Gastroesophageal sphincter (tissue), 4 donors: ENCODE measurements at regions not wholly inside any gene's neighbourhood (a gene's known extent, or its start where the extent isn't known, plus 50 kb on each side); places are given as distances from the start of the nearest gene placed in this dataset.
"Not testable (repeated sequence)": the region's sequence is repeated elsewhere in the genome, so short reads cannot be mapped to it uniquely, and the experiment has no call there.

Experiments used
- ATAC-seq: fragments of 150-250 bp; one replicate; pipeline ENCODE4 v1.9.1; 2016; ENCODE audit warnings: mild to moderate bottlenecking, moderate library complexity
- H3K27ac ChIP-seq, 4 donors: fragments of 200-600 bp; sonication (generic) in 3 of 4; 1 replicate in 3 of 4; 2 replicates in 1 of 4; pipeline ENCODE4 v1.5.1; 2016 to 2019
- H3K27me3 ChIP-seq: fragments of 200-600 bp; sonication (generic); one replicate; pipeline ENCODE4 v1.5.1; 2019
- H3K36me3 ChIP-seq, 2 donors: fragments of 200-600 bp; sonication (generic); one replicate each; pipeline ENCODE4 v1.5.1; 2019; ENCODE audit warnings: control low read depth in 1 of 2
- H3K4me1 ChIP-seq, 3 donors: fragments of 200-600 bp; sonication (generic); 1 replicate in 2 of 3; 2 replicates in 1 of 3; pipeline ENCODE4 v1.5.1; 2016 to 2019; ENCODE audit warnings: control low read depth in 2 of 3
- H3K4me3 ChIP-seq, 2 donors: fragments of 200-600 bp; sonication (generic); one replicate each; pipeline ENCODE4 v1.5.1; 2019; ENCODE audit warnings: mild to moderate bottlenecking in 1 of 2, moderate library complexity in 1 of 2
- H3K9me3 ChIP-seq, 3 donors: fragments of 200-600 bp; sonication (generic); one replicate each; pipeline ENCODE4 v1.5.1; 2017 to 2019; ENCODE audit warnings: control low read depth in 2 of 3
- EP300 ChIP-seq: sonication (generic); formaldehyde crosslinking; IDR thresholded peaks from one replicate; pipeline ENCODE4 v1.6.1; 2017; ENCODE audit warnings: antibody characterized with exemption, mild to moderate bottlenecking
- POLR2A ChIP-seq, 2 donors: fragments of 450-650 bp; IDR thresholded peaks; one replicate each; pipeline ENCODE4 v1.6.1; 2017; ENCODE audit warnings: antibody characterized with exemption in 2 of 2, mild to moderate bottlenecking in 2 of 2, moderate library complexity in 1 of 2
- POLR2AphosphoS5 ChIP-seq: sonication (generic); formaldehyde crosslinking; IDR thresholded peaks from one replicate; pipeline ENCODE4 v1.6.1; 2017; ENCODE audit warnings: antibody characterized with exemption
- WGBS, 2 donors: methylation state at CpG; one replicate each; pipeline ENCODE4 v1.1.5; 2018; ENCODE audit warnings: low coverage in 1 of 2; 5-methylcytosine and 5-hydroxymethylcytosine counted together
- TF ChIP-seq, protein P1 (sequence below), 4 experiments: fragments of 200-600 bp in 2 of 4; fragments of 450-650 bp in 2 of 4; sonication (generic) in 1 of 4; IDR thresholded peaks; one replicate each; pipeline ENCODE4 v1.5.1; 2017 to 2019; ENCODE audit warnings: antibody characterized with exemption in 4 of 4, mild to moderate bottlenecking in 2 of 4, moderate library complexity in 2 of 4

DNA sequence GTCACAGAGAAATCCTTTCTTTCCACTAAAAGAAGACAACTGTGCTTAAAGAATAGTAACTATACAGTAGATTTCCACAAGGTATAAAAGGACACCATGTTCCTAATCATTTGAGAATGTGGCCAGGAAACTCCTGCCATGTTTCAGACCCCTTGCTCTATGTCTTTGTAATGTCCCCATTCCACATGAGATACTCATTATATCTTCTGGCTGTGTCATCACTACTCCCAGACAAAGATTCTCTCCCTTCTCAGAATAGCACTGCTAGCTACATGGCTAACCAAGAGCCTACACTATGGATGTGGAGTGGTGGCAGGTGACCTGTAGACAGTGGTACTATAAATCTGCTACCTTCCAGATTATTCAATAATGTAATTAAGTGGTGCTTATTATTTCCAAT is 218.1 kb upstream of the MCHR2 start:
- no peaks in the 10 kb centered on the region for H3K9me3 ChIP-seq
- no peaks in the 10 kb centered on the region for H3K27me3 ChIP-seq
- H3K36me3 ChIP-seq: no peaks in the 10 kb centered on the region
- no peaks in the 10 kb centered on the region for H3K4me1 ChIP-seq
- TF ChIP-seq POLR2A (IDR thresholded peaks at IDR 0.05): no peak
- no peak overlapping the region for H3K4me3 ChIP-seq
- H3K27ac ChIP-seq: no peak overlapping the region
- no peak for ATAC-seq

GRCh38 chr6:100210137-100211117 is 216.4 kb upstream of the MCHR2 start:
- no peak overlapping the region for H3K27ac ChIP-seq
- no peaks in the 10 kb centered on the region for H3K27me3 ChIP-seq
- H3K4me3 ChIP-seq: no peak overlapping the region
- H3K36me3 ChIP-seq: no peaks in the 10 kb centered on the region
- WGBS, 2 donors: 71 to 78% methylated on average over 7 to 9 of the region's 9 CpGs
- H3K4me1 ChIP-seq: no peaks in the 10 kb centered on the region
- no peak for TF ChIP-seq POLR2A (IDR thresholded peaks at IDR 0.05)
- no peak for TF ChIP-seq EP300
- TF ChIP-seq, protein P1, sequence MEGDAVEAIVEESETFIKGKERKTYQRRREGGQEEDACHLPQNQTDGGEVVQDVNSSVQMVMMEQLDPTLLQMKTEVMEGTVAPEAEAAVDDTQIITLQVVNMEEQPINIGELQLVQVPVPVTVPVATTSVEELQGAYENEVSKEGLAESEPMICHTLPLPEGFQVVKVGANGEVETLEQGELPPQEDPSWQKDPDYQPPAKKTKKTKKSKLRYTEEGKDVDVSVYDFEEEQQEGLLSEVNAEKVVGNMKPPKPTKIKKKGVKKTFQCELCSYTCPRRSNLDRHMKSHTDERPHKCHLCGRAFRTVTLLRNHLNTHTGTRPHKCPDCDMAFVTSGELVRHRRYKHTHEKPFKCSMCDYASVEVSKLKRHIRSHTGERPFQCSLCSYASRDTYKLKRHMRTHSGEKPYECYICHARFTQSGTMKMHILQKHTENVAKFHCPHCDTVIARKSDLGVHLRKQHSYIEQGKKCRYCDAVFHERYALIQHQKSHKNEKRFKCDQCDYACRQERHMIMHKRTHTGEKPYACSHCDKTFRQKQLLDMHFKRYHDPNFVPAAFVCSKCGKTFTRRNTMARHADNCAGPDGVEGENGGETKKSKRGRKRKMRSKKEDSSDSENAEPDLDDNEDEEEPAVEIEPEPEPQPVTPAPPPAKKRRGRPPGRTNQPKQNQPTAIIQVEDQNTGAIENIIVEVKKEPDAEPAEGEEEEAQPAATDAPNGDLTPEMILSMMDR (IDR thresholded peaks at IDR 0.05): no peak
- no peak for TF ChIP-seq POLR2AphosphoS5
- H3K9me3 ChIP-seq: no peaks in the 10 kb centered on the region
- ATAC-seq: no peak

GRCh38 chr6:100209323-100210136 is 215.5 kb upstream of the MCHR2 start:
- H3K4me1 ChIP-seq: no peaks in the 10 kb centered on the region
- H3K27ac ChIP-seq: no peak overlapping the region
- no peaks in the 10 kb centered on the region for H3K27me3 ChIP-seq
- no peaks in the 10 kb centered on the region for H3K9me3 ChIP-seq
- no peaks in the 10 kb centered on the region for H3K36me3 ChIP-seq
- WGBS, 2 donors: 43 to 68% methylated on average over 1 to 2 of the region's 2 CpGs
- no peak for ATAC-seq
- TF ChIP-seq POLR2A (IDR thresholded peaks at IDR 0.05): no peak
- TF ChIP-seq, protein P1 (IDR thresholded peaks at IDR 0.05): no peak
- H3K4me3 ChIP-seq: no peak overlapping the region

DNA sequence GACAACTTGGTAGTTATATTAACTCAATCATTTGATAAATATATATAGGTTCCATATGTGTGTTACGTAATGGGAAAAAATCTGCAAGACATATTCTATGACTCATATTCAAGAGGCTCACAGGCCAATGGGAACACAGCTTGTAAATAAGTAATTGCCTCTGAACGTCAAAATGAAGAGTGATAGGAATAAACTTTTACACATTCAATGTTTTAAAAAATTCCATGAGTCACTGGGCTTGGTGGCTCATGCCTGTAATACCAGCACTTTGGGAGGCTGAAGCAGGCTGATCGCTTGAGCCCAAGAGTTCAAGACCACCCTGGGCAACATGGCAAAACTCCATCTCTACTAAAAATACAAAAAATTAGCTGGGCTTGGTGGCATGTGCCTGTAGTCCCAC is 209.4 kb upstream of the MCHR2 start:
- Histone ChIP-seq H3K36me3 (no peaks in the 10 kb centered on the region), H3K27me3 (no peaks in the 10 kb centered on the region), H3K27ac (no peak overlapping the region), H3K4me3 (no peak overlapping the region), H3K9me3 (no peaks in the 10 kb centered on the region), H3K4me1 (no peaks in the 10 kb centered on the region)
- ATAC-seq: no peak
- WGBS, 2 donors: 56 to 78% methylated on average over 3 of the region's 3 CpGs
- TF ChIP-seq, protein P1 (IDR thresholded peaks at IDR 0.05): no peak
- TF ChIP-seq POLR2A (IDR thresholded peaks at IDR 0.05) (no peak), POLR2AphosphoS5 (no peak), EP300 (no peak)

DNA sequence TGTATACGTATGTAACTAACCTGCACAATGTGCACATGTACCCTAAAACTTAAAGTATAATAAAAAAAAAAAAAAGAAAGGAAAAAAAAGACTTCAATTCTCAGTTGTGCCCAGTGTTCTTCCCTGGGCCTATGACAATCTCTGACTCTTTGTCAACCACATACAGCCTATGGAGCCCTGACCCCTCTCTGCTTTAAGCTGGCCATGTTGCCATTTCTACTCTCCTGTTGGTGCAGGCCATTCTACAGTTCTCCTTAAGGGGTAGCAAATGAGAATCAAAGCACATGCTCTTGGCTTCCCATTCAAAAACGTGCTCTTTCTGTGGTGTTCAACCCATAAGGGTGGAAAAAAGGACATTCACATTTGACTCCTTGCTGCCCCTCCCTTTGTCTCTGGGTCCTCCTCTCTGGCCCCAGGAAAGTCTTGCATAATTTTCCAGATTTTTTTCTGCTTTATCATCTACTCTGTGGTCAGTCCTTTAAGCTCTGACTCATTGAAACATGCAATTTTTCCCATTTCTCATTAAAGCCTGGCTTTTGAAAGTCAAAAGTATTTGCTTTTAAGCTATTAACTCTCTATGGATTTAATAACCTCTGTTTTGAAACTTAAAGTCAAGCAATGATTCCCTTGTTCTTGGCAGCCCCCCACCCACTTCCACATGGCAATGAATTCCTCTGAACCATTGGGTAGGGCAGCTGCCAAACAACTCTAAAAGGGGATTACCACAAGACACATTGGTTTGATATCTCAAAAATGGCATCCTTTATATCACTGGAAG is 208.6 kb upstream of the MCHR2 start:
- no peak for TF ChIP-seq EP300
- TF ChIP-seq, protein P1 (IDR thresholded peaks at IDR 0.05): no peak
- TF ChIP-seq POLR2AphosphoS5: no peak
- no peak for TF ChIP-seq POLR2A (IDR thresholded peaks at IDR 0.05)
- H3K36me3 ChIP-seq: no peaks in the 10 kb centered on the region
- WGBS, 2 donors: 68 to 69% methylated on average over 2 of the region's 2 CpGs
- peak; percentile 84 for ATAC-seq
- no peaks in the 10 kb centered on the region for H3K9me3 ChIP-seq
- no peaks in the 10 kb centered on the region for H3K4me1 ChIP-seq
- H3K27me3 ChIP-seq: no peaks in the 10 kb centered on the region
- H3K4me3 ChIP-seq: no peak overlapping the region
- no peak overlapping the region for H3K27ac ChIP-seq

DNA sequence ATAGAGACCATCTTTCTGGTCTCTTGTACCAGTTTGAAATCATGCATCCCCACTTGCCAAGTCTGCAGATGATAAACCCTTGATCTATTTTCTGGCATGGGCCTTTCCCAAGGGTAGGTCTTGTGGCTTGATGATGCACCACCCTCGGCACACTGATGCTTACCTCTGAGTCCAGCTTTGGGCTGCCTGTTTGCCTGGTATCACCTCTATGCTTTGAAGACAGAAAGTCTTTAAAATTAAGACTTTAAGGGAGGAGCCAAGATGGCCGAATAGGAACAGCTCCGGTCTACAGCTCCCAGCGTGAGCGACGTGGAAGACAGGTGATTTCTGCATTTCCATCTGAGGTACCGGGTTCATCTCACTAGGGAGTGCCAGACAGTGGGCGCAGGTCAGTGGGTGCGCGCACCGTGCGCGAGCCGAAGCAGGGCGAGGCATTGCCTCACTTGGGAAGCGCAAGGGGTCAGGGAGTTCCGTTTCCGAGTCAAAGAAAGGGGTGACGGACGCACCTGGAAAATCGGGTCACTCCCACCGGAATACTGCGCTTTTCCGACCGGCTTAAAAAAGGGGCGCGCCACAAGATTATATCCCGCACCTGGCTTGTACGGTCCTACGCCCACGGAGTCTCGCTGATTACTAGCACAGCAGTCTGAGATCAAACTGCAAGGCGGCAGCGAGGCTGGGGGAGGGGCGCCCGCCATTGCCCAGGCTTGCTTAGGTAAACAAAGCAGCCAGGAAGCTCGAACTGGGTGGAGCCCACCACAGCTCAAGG is 202.4 kb upstream of the MCHR2 start:
- not testable (repeated sequence) for H3K36me3 ChIP-seq, H3K27ac ChIP-seq, H3K4me1 ChIP-seq, H3K27me3 ChIP-seq, H3K4me3 ChIP-seq, H3K9me3 ChIP-seq, ATAC-seq
- no CpG with 5 or more reads among the region's 37 CpGs for WGBS, 2 donors

DNA sequence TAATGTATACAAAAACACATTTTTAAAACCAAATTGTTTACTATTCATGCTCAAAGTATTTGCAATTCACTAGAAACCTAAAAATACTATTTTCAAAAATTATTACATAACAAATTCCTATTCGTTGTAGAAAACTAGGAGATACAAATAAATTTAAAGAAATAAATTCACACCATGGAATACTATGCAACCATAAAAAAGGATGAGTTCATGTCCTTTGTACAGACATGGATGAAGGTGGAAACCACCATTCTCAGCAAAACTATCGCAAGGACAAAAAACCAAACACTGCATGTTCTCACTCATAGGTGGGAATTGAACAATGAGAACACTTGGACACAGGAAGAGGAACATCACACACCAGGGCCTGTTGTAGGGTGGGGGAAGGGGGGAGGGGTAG is 201.2 kb upstream of the MCHR2 start:
- not testable (repeated sequence) for H3K27me3 ChIP-seq, H3K27ac ChIP-seq, H3K4me1 ChIP-seq, H3K9me3 ChIP-seq, H3K4me3 ChIP-seq, ATAC-seq, H3K36me3 ChIP-seq
- WGBS, 2 donors: 77 to 90% methylated on average over 2 of the region's 2 CpGs
